ENCODE measurements at regions not wholly inside any gene's neighbourhood (a gene's known extent, or its start where the extent isn't known, plus 50 kb on each side); places are given as distances from the start of the nearest gene placed in this dataset.

DNA sequence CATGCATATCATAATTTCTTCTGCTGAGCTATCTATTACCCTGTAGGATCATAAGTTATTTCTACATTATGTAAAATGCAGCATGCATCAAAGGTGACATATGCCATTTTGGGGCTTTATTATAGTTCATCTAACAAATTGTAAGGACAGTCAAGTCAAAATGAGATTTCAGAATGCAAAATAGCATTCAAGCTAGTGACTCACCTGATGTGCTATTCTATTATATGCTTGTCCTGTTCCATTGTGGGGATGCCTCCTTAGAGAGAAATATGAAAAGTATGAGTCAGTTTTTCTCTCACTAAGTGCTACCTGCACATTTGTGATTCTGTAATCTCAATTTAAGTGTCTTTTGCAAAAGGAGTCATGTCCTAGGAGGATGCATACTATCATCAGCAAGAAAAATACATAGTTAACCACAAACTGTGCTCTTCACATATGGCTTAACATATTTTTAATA lies 647.0 kb upstream of the PCDH10 start:
- TF ChIP-seq, protein P1, sequence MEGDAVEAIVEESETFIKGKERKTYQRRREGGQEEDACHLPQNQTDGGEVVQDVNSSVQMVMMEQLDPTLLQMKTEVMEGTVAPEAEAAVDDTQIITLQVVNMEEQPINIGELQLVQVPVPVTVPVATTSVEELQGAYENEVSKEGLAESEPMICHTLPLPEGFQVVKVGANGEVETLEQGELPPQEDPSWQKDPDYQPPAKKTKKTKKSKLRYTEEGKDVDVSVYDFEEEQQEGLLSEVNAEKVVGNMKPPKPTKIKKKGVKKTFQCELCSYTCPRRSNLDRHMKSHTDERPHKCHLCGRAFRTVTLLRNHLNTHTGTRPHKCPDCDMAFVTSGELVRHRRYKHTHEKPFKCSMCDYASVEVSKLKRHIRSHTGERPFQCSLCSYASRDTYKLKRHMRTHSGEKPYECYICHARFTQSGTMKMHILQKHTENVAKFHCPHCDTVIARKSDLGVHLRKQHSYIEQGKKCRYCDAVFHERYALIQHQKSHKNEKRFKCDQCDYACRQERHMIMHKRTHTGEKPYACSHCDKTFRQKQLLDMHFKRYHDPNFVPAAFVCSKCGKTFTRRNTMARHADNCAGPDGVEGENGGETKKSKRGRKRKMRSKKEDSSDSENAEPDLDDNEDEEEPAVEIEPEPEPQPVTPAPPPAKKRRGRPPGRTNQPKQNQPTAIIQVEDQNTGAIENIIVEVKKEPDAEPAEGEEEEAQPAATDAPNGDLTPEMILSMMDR (IDR thresholded peaks at IDR 0.05 in 8 of 11, conservative IDR thresholded peaks at IDR 0.05 in 3 of 11), result no peak
- TF ChIP-seq POLR2AphosphoS5 (IDR thresholded peaks at IDR 0.05), result no peak

Data from spleen (tissue), 7 donors.